BLaER1 (cell line): ENCODE measurements at regions not wholly inside any gene's neighbourhood (a gene's known extent, or its start where the extent isn't known, plus 50 kb on each side); places are given as distances from the start of the nearest gene placed in this dataset.

ENCODE experiments used
- H3K27ac ChIP-seq: shearing (Covaris generic); formaldehyde crosslinking; 2 replicates; pipeline ENCODE4 v1.8.1; 2022
- H3K27me3 ChIP-seq: shearing (Covaris generic); formaldehyde crosslinking; 2 replicates; pipeline ENCODE4 v1.8.1; 2022
- H3K36me3 ChIP-seq: shearing (Covaris generic); formaldehyde crosslinking; 2 replicates; pipeline ENCODE4 v1.8.1; 2022
- H3K4me1 ChIP-seq: shearing (Covaris generic); formaldehyde crosslinking; 2 replicates; pipeline ENCODE4 v1.8.1; 2022
- H3K4me2 ChIP-seq: shearing (Covaris generic); formaldehyde crosslinking; 2 replicates; pipeline ENCODE4 v1.8.1; 2022
- H3K4me3 ChIP-seq: shearing (Covaris generic); formaldehyde crosslinking; 2 replicates; pipeline ENCODE4 v1.8.1; 2022
- H3K9ac ChIP-seq: shearing (Covaris generic); formaldehyde crosslinking; 2 replicates; pipeline ENCODE4 v1.8.1; 2022
- H3K9me3 ChIP-seq: shearing (Covaris generic); formaldehyde crosslinking; 2 replicates; pipeline ENCODE4 v1.8.1; 2022
- H4K20me1 ChIP-seq: shearing (Covaris generic); formaldehyde crosslinking; 2 replicates; pipeline ENCODE4 v1.8.1; 2022
- Cebpa-rat ChIP-seq: shearing (Covaris generic); IDR thresholded peaks from 2 replicates; pipeline ENCODE4 v1.8.1; 2022

- no peaks in the 10 kb centered on the region for H3K4me1 ChIP-seq
Measured at GRCh38 chr20:52448513-52449232, 257.1 kb upstream of the ZFP64 start.

GRCh38 chr20:52447225-52447551, 255.6 kb upstream of the ZFP64 start:
- Histone ChIP-seq H3K4me1 (no peaks in the 10 kb centered on the region), H3K9me3 (no peaks in the 10 kb centered on the region), H3K9ac (no peak overlapping the region), H4K20me1 (no peaks in the 10 kb centered on the region), H3K4me3 (no peak overlapping the region), H3K4me2 (no peak overlapping the region), H3K27ac (no peak overlapping the region), H3K36me3 (no peaks in the 10 kb centered on the region), H3K27me3 (no peaks in the 10 kb centered on the region)
- TF ChIP-seq Cebpa-rat, result no peak

More at GRCh38 chr20:52448513-52449232, 257.1 kb upstream of the ZFP64 start:
- no peaks in the 10 kb centered on the region for H4K20me1 ChIP-seq
- H3K4me2 ChIP-seq, result no peak overlapping the region
- no peak overlapping the region for H3K27ac ChIP-seq
- no peak for TF ChIP-seq Cebpa-rat
- no peaks in the 10 kb centered on the region for H3K9me3 ChIP-seq
- no peaks in the 10 kb centered on the region for H3K36me3 ChIP-seq
- H3K27me3 ChIP-seq, result no peaks in the 10 kb centered on the region
- no peak overlapping the region for H3K9ac ChIP-seq
- no peak overlapping the region for H3K4me3 ChIP-seq

GRCh38 chr20:52446421-52447224, 255.0 kb upstream of the ZFP64 start:
- Histone ChIP-seq H3K27ac (no peak overlapping the region), H3K4me1 (no peaks in the 10 kb centered on the region), H3K4me3 (no peak overlapping the region), H3K4me2 (no peak overlapping the region), H3K9ac (no peak overlapping the region), H3K27me3 (no peaks in the 10 kb centered on the region), H4K20me1 (no peaks in the 10 kb centered on the region), H3K9me3 (no peaks in the 10 kb centered on the region), H3K36me3 (no peaks in the 10 kb centered on the region)
- no peak for TF ChIP-seq Cebpa-rat

- no peak overlapping the region for H3K4me2 ChIP-seq
- no peak for TF ChIP-seq Cebpa-rat
- H3K9ac ChIP-seq, result no peak overlapping the region
- H3K4me1 ChIP-seq, result no peaks in the 10 kb centered on the region
- H3K9me3 ChIP-seq, result no peaks in the 10 kb centered on the region
- H3K4me3 ChIP-seq, result no peak overlapping the region
- no peaks in the 10 kb centered on the region for H3K27me3 ChIP-seq
- H3K27ac ChIP-seq, result no peak overlapping the region
- H3K36me3 ChIP-seq, result no peaks in the 10 kb centered on the region
- no peaks in the 10 kb centered on the region for H4K20me1 ChIP-seq
Measured at GRCh38 chr20:52444455-52444854, 252.9 kb upstream of the ZFP64 start.

- Histone ChIP-seq H3K4me3 (no peak overlapping the region), H3K9ac (no peak overlapping the region), H3K27me3 (no peaks in the 10 kb centered on the region), H3K4me1 (no peaks in the 10 kb centered on the region), H4K20me1 (no peaks in the 10 kb centered on the region), H3K4me2 (no peak overlapping the region), H3K27ac (no peak overlapping the region), H3K36me3 (no peaks in the 10 kb centered on the region), H3K9me3 (no peaks in the 10 kb centered on the region)
- no peak for TF ChIP-seq Cebpa-rat
Measured at GRCh38 chr20:52443874-52444273, 252.3 kb upstream of the ZFP64 start.

- TF ChIP-seq Cebpa-rat, result no peak
- H3K4me1 ChIP-seq, result no peaks in the 10 kb centered on the region
Measured at GRCh38 chr20:52441710-52442109, 250.1 kb upstream of the ZFP64 start.

GRCh38 chr20:52439375-52439774, 247.8 kb upstream of the ZFP64 start:
- no peak for TF ChIP-seq Cebpa-rat
- no peaks in the 10 kb centered on the region for H3K9me3 ChIP-seq

More at GRCh38 chr20:52441710-52442109, 250.1 kb upstream of the ZFP64 start:
- Histone ChIP-seq H4K20me1 (no peaks in the 10 kb centered on the region), H3K36me3 (no peaks in the 10 kb centered on the region), H3K4me3 (no peak overlapping the region), H3K27ac (no peak overlapping the region), H3K4me2 (no peak overlapping the region), H3K9ac (no peak overlapping the region), H3K9me3 (no peaks in the 10 kb centered on the region), H3K27me3 (no peaks in the 10 kb centered on the region)

GRCh38 chr20:52438326-52438963, 246.9 kb upstream of the ZFP64 start:
- Histone ChIP-seq H3K27me3 (no peaks in the 10 kb centered on the region), H3K4me3 (no peak overlapping the region), H3K4me2 (no peak overlapping the region), H3K9ac (no peak overlapping the region), H4K20me1 (no peaks in the 10 kb centered on the region), H3K4me1 (no peaks in the 10 kb centered on the region), H3K27ac (no peak overlapping the region), H3K36me3 (no peaks in the 10 kb centered on the region), H3K9me3 (no peaks in the 10 kb centered on the region)
- TF ChIP-seq Cebpa-rat, result no peak

More at GRCh38 chr20:52439375-52439774, 247.8 kb upstream of the ZFP64 start:
- Histone ChIP-seq H3K4me2 (no peak overlapping the region), H3K9ac (no peak overlapping the region), H3K36me3 (no peaks in the 10 kb centered on the region), H3K27ac (no peak overlapping the region), H3K27me3 (no peaks in the 10 kb centered on the region), H3K4me3 (no peak overlapping the region), H4K20me1 (no peaks in the 10 kb centered on the region), H3K4me1 (no peaks in the 10 kb centered on the region)

- H3K27me3 ChIP-seq, result no peaks in the 10 kb centered on the region
- TF ChIP-seq Cebpa-rat, result no peak
- no peak overlapping the region for H3K4me2 ChIP-seq
- H4K20me1 ChIP-seq, result no peaks in the 10 kb centered on the region
- H3K9me3 ChIP-seq, result no peaks in the 10 kb centered on the region
- H3K4me3 ChIP-seq, result no peak overlapping the region
- H3K9ac ChIP-seq, result no peak overlapping the region
- no peaks in the 10 kb centered on the region for H3K36me3 ChIP-seq
- H3K4me1 ChIP-seq, result no peaks in the 10 kb centered on the region
- no peak overlapping the region for H3K27ac ChIP-seq
Measured at GRCh38 chr20:52434453-52434852, 242.9 kb upstream of the ZFP64 start.

GRCh38 chr20:52434041-52434425, 242.5 kb upstream of the ZFP64 start:
- no peak overlapping the region for H3K4me2 ChIP-seq
- TF ChIP-seq Cebpa-rat, result no peak
- H3K9ac ChIP-seq, result no peak overlapping the region
- no peak overlapping the region for H3K27ac ChIP-seq
- H3K9me3 ChIP-seq, result no peaks in the 10 kb centered on the region
- no peaks in the 10 kb centered on the region for H4K20me1 ChIP-seq
- H3K36me3 ChIP-seq, result no peaks in the 10 kb centered on the region
- H3K27me3 ChIP-seq, result no peaks in the 10 kb centered on the region
- no peaks in the 10 kb centered on the region for H3K4me1 ChIP-seq
- H3K4me3 ChIP-seq, result no peak overlapping the region
